K562 (cell line): ENCODE measurements at regions not wholly inside any gene's neighbourhood (a gene's known extent, or its start where the extent isn't known, plus 50 kb on each side); places are given as distances from the start of the nearest gene placed in this dataset.

Experiments used
- ARNT ChIP-seq, 2 experiments: fragments of 450-650 bp; IDR thresholded peaks; 2 replicates each; pipeline ENCODE4 v1.6.1; 2016; ENCODE audit warnings: mild to moderate bottlenecking in 1 of 2
- CBX3 ChIP-seq, 2 experiments: IDR thresholded peaks; 1 replicate in 1 of 2; 2 replicates in 1 of 2; pipeline ENCODE4 v1.6.1; 2012; ENCODE audit warnings: inconsistent platforms in 2 of 2, low read length in 2 of 2, borderline replicate concordance in 1 of 2, control low read depth in 1 of 2
- CC2D1A ChIP-seq: fragments of 450-650 bp; IDR thresholded peaks from 2 replicates; pipeline ENCODE4 v1.6.1; 2017; ENCODE audit warnings: mild to moderate bottlenecking
- CSDE1 ChIP-seq, 2 experiments: fragments of 450-650 bp; IDR thresholded peaks; 2 replicates each; pipeline ENCODE4 v1.6.1; 2016; ENCODE audit warnings: mild to moderate bottlenecking in 1 of 2
- ERF ChIP-seq: fragments of 450-650 bp; formaldehyde crosslinking; IDR thresholded peaks from 2 replicates; pipeline ENCODE4 v1.4.0; 2020; ENCODE audit warnings: mild to moderate bottlenecking, mixed read lengths
- GABPB1 ChIP-seq: sonication (generic); formaldehyde crosslinking; IDR thresholded peaks from 2 replicates; pipeline ENCODE4 v1.8.0; 2022; ENCODE audit warnings: mild to moderate bottlenecking, missing genetic modification reagents
- GTF2A2 ChIP-seq: IDR thresholded peaks from 2 replicates; pipeline ENCODE4 v1.6.1; 2016; ENCODE audit warnings: mild to moderate bottlenecking, missing genetic modification characterization, missing compliant biosample characterization
- GTF2F1 ChIP-seq: IDR thresholded peaks from 2 replicates; pipeline ENCODE4 v1.6.1; 2011; ENCODE audit warnings: low read depth, low read length, improper control_type of control experiment
- HDGF ChIP-seq: fragments of 450-650 bp; IDR thresholded peaks from 2 replicates; pipeline ENCODE4 v1.6.1; 2016
- HIVEP1 ChIP-seq: fragments of 250-450 bp; sonication (Bioruptor Pico); IDR thresholded peaks from 2 replicates; pipeline ENCODE4 v1.4.0; 2020; ENCODE audit warnings: mild to moderate bottlenecking
- HMG20A ChIP-seq: fragments of 450-650 bp; formaldehyde crosslinking; conservative IDR thresholded peaks from 2 replicates; pipeline ENCODE4 v1.4.0; 2020; ENCODE audit warnings: mild to moderate bottlenecking, mixed read lengths
- LEF1 ChIP-seq: fragments of 450-650 bp; IDR thresholded peaks from 2 replicates; pipeline ENCODE4 v1.6.1; 2016; ENCODE audit warnings: mild to moderate bottlenecking
- MTF1 ChIP-seq: fragments of 250-450 bp; sonication (Bioruptor Pico); IDR thresholded peaks from 2 replicates; pipeline ENCODE4 v1.9.0; 2021; ENCODE audit warnings: moderate library complexity, mild to moderate bottlenecking, inconsistent platforms, borderline replicate concordance
- NFRKB ChIP-seq: fragments of 450-650 bp; IDR thresholded peaks from 2 replicates; pipeline ENCODE4 v1.6.1; 2016; ENCODE audit warnings: low read depth
- RBBP5 ChIP-seq: fragments of 200-600 bp; sonication (generic); IDR thresholded peaks from 2 replicates; pipeline ENCODE4 v1.6.1; 2012; ENCODE audit warnings: borderline replicate concordance, mild to moderate bottlenecking, low read length, control low read depth, inconsistent platforms; ENCODE audit not compliant: insufficient read depth, poor library complexity, severe bottlenecking
- SAFB ChIP-seq: fragments of 200-400 bp; formaldehyde crosslinking; IDR thresholded peaks from 2 replicates; pipeline ENCODE4 v1.6.1; 2017; ENCODE audit warnings: low read depth, low read length, borderline replicate concordance
- ZNF507 ChIP-seq: conservative IDR thresholded peaks from 2 replicates; pipeline ENCODE4 v1.6.1; 2017; ENCODE audit warnings: missing genetic modification characterization, missing compliant biosample characterization
- ZNF707 ChIP-seq: fragments of 250-450 bp; sonication (Bioruptor Pico); conservative IDR thresholded peaks from 2 replicates; pipeline ENCODE4 v1.8.0; 2022; ENCODE audit warnings: inconsistent platforms, mild to moderate bottlenecking, moderate library complexity
- ZNF75A ChIP-seq: fragments of 450-650 bp; formaldehyde crosslinking; IDR thresholded peaks from 2 replicates; pipeline ENCODE4 v1.4.0; 2020; ENCODE audit warnings: mild to moderate bottlenecking
- ZZZ3 ChIP-seq: fragments of 450-650 bp; IDR thresholded peaks from 2 replicates; pipeline ENCODE4 v1.6.1; 2016; ENCODE audit warnings: antibody characterized with exemption, mild to moderate bottlenecking, moderate library complexity
- TF ChIP-seq, protein P1 (sequence below), 2 experiments: fragments of 450-650 bp in 1 of 2; sonication (generic) in 1 of 2; formaldehyde crosslinking; conservative IDR thresholded peaks; 2 replicates each; pipeline versions ENCODE4 v1.4.0 to v1.8.1; 2020 to 2022; ENCODE audit warnings: mild to moderate bottlenecking in 1 of 2, missing genetic modification reagents in 1 of 2
- TF ChIP-seq, protein P2 (sequence below): conservative IDR thresholded peaks from 2 replicates; pipeline ENCODE4 v1.6.1; 2011; ENCODE audit warnings: low read depth, mild to moderate bottlenecking, low read length; ENCODE audit not compliant: control insufficient read depth
- TF ChIP-seq, protein P3 (sequence below): fragments of 450-650 bp; IDR thresholded peaks from one replicate; pipeline ENCODE4 v1.6.1; 2018; ENCODE audit warnings: mild to moderate bottlenecking, moderate library complexity; ENCODE audit not compliant: partially characterized antibody
- TF ChIP-seq, protein P4 (sequence below): fragments of 450-650 bp; IDR thresholded peaks from 2 replicates; pipeline ENCODE4 v1.6.1; 2017; ENCODE audit warnings: antibody characterized with exemption, mild to moderate bottlenecking

DNA sequence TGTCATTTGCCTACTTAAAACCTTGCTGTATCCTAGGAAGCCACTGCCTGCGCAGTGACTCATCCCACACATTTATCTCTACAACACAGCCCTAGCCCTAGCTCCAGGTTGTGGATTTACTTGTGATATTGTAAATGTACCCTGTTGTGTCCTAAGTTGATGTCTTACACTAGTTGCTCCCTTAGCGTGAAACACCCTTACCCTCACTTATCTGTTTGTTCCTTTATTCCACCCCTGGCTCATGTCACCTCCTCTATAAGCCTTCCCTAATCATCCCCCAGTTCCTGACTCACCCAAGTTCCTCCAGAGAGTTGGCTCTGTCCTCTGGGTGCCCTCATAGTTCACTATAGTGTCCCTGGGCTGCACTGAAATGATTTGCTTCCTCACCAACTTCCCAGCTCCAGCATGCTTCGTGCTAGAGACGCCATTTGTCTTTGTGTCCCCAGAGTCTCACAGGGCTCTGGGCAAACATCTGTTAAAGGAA, 431.8 kb upstream of the FAT3 start (continued):
- TF ChIP-seq GTF2F1 (no peak), ZNF707 (CRISPR knock-in tag) (no peak), HDGF (no peak), LEF1 (peak; percentile 74; the same call in 1 of the 2 replicates), MTF1 (CRISPR knock-in tag) (no peak), CC2D1A (peak; percentile 76; the same call in 1 of the 2 replicates), GTF2A2 (tag) (no peak), NFRKB (peak; percentile 91), SAFB (no peak), ARNT (IDR thresholded peaks at IDR 0.05) (peak; percentile 79 to 84; a peak in 1 of 4 replicates), CBX3 (IDR thresholded peaks at IDR 0.05; ENCODE audit: borderline replicate concordance in 1 of 2, low read length in 2 of 2) (peak in 1 of 2 experiments; percentile 79; a peak in 2 of 3 replicates), HMG20A (CRISPR knock-in tag) (no peak), GABPB1 (CRISPR knock-in tag) (0 out of 2 replicates have a peak, but pooled peaks have one; percentile 19), ERF (CRISPR knock-in tag) (no peak), ZNF507 (tag) (no peak), RBBP5 (no peak), ZZZ3 (no peak), ZNF75A (CRISPR knock-in tag) (no peak), HIVEP1 (CRISPR knock-in tag) (no peak), CSDE1 (IDR thresholded peaks at IDR 0.05) (no peak)
- TF ChIP-seq, protein P1, sequence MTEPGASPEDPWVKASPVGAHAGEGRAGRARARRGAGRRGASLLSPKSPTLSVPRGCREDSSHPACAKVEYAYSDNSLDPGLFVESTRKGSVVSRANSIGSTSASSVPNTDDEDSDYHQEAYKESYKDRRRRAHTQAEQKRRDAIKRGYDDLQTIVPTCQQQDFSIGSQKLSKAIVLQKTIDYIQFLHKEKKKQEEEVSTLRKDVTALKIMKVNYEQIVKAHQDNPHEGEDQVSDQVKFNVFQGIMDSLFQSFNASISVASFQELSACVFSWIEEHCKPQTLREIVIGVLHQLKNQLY (CRISPR knock-in tag; conservative IDR thresholded peaks at IDR 0.05): no peak
- TF ChIP-seq, protein P2, sequence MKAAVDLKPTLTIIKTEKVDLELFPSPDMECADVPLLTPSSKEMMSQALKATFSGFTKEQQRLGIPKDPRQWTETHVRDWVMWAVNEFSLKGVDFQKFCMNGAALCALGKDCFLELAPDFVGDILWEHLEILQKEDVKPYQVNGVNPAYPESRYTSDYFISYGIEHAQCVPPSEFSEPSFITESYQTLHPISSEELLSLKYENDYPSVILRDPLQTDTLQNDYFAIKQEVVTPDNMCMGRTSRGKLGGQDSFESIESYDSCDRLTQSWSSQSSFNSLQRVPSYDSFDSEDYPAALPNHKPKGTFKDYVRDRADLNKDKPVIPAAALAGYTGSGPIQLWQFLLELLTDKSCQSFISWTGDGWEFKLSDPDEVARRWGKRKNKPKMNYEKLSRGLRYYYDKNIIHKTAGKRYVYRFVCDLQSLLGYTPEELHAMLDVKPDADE: no peak
- TF ChIP-seq, protein P3, sequence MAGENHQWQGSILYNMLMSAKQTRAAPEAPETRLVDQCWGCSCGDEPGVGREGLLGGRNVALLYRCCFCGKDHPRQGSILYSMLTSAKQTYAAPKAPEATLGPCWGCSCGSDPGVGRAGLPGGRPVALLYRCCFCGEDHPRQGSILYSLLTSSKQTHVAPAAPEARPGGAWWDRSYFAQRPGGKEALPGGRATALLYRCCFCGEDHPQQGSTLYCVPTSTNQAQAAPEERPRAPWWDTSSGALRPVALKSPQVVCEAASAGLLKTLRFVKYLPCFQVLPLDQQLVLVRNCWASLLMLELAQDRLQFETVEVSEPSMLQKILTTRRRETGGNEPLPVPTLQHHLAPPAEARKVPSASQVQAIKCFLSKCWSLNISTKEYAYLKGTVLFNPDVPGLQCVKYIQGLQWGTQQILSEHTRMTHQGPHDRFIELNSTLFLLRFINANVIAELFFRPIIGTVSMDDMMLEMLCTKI: no peak
- TF ChIP-seq, protein P4, sequence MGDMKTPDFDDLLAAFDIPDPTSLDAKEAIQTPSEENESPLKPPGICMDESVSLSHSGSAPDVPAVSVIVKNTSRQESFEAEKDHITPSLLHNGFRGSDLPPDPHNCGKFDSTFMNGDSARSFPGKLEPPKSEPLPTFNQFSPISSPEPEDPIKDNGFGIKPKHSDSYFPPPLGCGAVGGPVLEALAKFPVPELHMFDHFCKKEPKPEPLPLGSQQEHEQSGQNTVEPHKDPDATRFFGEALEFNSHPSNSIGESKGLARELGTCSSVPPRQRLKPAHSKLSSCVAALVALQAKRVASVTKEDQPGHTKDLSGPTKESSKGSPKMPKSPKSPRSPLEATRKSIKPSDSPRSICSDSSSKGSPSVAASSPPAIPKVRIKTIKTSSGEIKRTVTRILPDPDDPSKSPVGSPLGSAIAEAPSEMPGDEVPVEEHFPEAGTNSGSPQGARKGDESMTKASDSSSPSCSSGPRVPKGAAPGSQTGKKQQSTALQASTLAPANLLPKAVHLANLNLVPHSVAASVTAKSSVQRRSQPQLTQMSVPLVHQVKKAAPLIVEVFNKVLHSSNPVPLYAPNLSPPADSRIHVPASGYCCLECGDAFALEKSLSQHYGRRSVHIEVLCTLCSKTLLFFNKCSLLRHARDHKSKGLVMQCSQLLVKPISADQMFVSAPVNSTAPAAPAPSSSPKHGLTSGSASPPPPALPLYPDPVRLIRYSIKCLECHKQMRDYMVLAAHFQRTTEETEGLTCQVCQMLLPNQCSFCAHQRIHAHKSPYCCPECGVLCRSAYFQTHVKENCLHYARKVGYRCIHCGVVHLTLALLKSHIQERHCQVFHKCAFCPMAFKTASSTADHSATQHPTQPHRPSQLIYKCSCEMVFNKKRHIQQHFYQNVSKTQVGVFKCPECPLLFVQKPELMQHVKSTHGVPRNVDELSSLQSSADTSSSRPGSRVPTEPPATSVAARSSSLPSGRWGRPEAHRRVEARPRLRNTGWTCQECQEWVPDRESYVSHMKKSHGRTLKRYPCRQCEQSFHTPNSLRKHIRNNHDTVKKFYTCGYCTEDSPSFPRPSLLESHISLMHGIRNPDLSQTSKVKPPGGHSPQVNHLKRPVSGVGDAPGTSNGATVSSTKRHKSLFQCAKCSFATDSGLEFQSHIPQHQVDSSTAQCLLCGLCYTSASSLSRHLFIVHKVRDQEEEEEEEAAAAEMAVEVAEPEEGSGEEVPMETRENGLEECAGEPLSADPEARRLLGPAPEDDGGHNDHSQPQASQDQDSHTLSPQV: peak; percentile 80
